Fibroblast of pulmonary artery (primary cell): ENCODE measurements at regions not wholly inside any gene's neighbourhood (a gene's known extent, or its start where the extent isn't known, plus 50 kb on each side); places are given as distances from the start of the nearest gene placed in this dataset.

Source experiments
- DNase-seq: peaks from one replicate; pipeline ENCODE4 v3.0.0-alpha.2; 2010; ENCODE audit warnings: low read depth
- H3K4me3 ChIP-seq: replicated peaks from 2 replicates; pipeline ENCODE4 v1.5.1; 2011; ENCODE audit warnings: low read depth, mild to moderate bottlenecking, control low read depth, low read length, moderate library complexity
- TF ChIP-seq, protein P1 (sequence below): IDR thresholded peaks from 2 replicates; pipeline ENCODE4 v1.5.1; 2011; ENCODE audit warnings: mild to moderate bottlenecking, control low read depth, low read length, inconsistent platforms; ENCODE audit errors: missing control alignments

GRCh38 chr5:5589857-5590256 lies 167.4 kb downstream of the ICE1 start:
- DNase-seq: no peak
- TF ChIP-seq, protein P1, sequence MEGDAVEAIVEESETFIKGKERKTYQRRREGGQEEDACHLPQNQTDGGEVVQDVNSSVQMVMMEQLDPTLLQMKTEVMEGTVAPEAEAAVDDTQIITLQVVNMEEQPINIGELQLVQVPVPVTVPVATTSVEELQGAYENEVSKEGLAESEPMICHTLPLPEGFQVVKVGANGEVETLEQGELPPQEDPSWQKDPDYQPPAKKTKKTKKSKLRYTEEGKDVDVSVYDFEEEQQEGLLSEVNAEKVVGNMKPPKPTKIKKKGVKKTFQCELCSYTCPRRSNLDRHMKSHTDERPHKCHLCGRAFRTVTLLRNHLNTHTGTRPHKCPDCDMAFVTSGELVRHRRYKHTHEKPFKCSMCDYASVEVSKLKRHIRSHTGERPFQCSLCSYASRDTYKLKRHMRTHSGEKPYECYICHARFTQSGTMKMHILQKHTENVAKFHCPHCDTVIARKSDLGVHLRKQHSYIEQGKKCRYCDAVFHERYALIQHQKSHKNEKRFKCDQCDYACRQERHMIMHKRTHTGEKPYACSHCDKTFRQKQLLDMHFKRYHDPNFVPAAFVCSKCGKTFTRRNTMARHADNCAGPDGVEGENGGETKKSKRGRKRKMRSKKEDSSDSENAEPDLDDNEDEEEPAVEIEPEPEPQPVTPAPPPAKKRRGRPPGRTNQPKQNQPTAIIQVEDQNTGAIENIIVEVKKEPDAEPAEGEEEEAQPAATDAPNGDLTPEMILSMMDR: no peak
- no peak overlapping the region for H3K4me3 ChIP-seq

DNA sequence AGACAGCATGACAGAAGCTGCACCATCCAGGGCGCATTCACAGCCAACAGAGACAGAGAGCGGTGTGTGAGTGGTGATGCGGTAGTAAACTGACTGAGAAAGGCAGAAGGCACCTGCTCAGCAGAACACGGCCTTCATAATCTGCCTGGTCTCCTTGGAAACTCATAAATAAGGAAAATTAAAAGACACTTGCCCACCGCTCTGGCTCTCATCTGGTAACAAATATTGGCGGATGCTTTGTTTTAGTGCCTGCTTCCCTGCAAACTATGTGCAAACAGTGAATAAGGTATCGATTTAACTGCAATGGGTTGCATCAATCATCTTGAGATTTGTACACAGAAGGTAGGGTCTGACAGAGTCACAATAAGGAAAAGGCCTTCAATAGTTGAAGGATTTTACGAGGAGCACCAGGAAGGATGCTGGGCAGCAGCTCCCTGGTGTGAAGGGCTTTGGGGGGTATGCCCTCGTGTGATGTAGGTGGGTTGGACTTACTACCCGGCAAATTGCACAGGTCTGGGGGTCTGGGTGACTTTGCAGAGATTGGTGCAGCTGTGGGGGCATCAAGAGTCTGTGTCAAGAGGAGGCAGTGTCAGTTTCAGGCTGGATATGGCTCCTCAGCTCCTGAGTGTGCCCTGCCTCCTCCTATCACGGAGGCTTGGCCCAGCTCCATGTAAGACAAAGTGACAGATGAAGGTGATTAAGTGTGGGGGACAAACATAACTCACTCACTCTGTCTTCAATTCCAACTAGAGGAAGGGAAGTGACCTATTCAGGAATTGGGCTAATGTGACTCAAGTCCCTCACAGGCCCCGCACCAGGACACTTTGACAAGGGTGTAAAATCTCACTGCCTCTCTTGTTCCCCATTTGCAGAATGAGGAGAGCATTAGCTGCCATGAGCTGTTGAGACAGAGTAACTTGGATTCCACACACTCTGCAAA lies 166.7 kb downstream of the ICE1 start:
- no peak overlapping the region for H3K4me3 ChIP-seq
- no peak for DNase-seq
- TF ChIP-seq, protein P1: no peak

DNA sequence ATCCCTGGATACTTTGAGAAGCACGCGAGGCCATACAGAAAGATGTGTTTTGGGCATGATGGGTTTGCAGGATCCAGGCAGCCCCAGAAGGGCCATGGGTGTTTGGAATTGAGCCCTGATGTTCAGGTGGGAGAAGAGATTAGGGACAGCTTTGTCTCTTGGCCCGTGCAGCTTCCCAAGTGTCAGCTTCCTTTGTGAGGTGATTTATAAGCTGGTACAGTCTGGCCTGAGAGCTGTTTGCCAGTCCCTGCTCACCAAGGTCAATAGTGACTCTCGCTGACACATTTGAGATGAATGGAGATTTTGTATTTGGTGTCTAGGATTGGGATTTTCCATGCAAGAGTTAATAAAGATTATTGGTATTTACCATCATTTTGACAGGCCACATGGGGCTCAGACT lies 165.9 kb downstream of the ICE1 start:
- DNase-seq: no peak
- H3K4me3 ChIP-seq: no peak overlapping the region
- TF ChIP-seq, protein P1: no peak

- H3K4me3 ChIP-seq: no peak overlapping the region
- TF ChIP-seq, protein P1: no peak
- no peak for DNase-seq
Observed at GRCh38 chr5:5587474-5587873, 165.0 kb downstream of the ICE1 start.

- no peak for DNase-seq
- TF ChIP-seq, protein P1: no peak
- H3K4me3 ChIP-seq: no peak overlapping the region
Observed at GRCh38 chr5:5586721-5587120, 164.2 kb downstream of the ICE1 start.

- TF ChIP-seq, protein P1: no peak
- no peak overlapping the region for H3K4me3 ChIP-seq
- no peak for DNase-seq
Observed at GRCh38 chr5:5585751-5586341, 163.4 kb downstream of the ICE1 start.
